Ishikawa (cell line): ENCODE measurements at regions not wholly inside any gene's neighbourhood (a gene's known extent, or its start where the extent isn't known, plus 50 kb on each side); places are given as distances from the start of the nearest gene placed in this dataset.

ENCODE experiments used
- CEBPB ChIP-seq: IDR thresholded peaks from 2 replicates; pipeline ENCODE4 v1.6.1; 2012
- CREB1 ChIP-seq: IDR thresholded peaks from 2 replicates; pipeline ENCODE4 v1.6.1; 2012; ENCODE audit warnings: low read depth
- EP300 ChIP-seq: IDR thresholded peaks from 2 replicates; pipeline ENCODE4 v1.6.1; 2012; ENCODE audit warnings: borderline replicate concordance
- MAX ChIP-seq: IDR thresholded peaks from 2 replicates; pipeline ENCODE4 v1.6.1; 2012
- NFIC ChIP-seq: IDR thresholded peaks from 2 replicates; pipeline ENCODE4 v1.6.1; 2012
- RAD21 ChIP-seq: IDR thresholded peaks from 2 replicates; pipeline ENCODE4 v1.6.1; 2012; ENCODE audit warnings: low read depth
- REST ChIP-seq: IDR thresholded peaks from 2 replicates; pipeline ENCODE4 v1.6.1; 2012; ENCODE audit warnings: low read depth, mild to moderate bottlenecking
- TAF1 ChIP-seq: IDR thresholded peaks from 2 replicates; pipeline ENCODE4 v1.6.1; 2012; ENCODE audit warnings: low read depth, mild to moderate bottlenecking
- TCF12 ChIP-seq: IDR thresholded peaks from 2 replicates; pipeline ENCODE4 v1.6.1; 2012; ENCODE audit warnings: low read depth
- USF1 ChIP-seq: IDR thresholded peaks from 2 replicates; pipeline ENCODE4 v1.6.1; 2012
- YY1 ChIP-seq: IDR thresholded peaks from 2 replicates; pipeline ENCODE4 v1.6.1; 2012; ENCODE audit warnings: low read depth

- TF ChIP-seq CREB1 (no peak), USF1 (no peak), RAD21 (no peak), TCF12 (no peak), TAF1 (no peak), REST (no peak), NFIC (no peak), MAX (no peak), YY1 (no peak), CEBPB (no peak), EP300 (no peak)
These were observed 143.5 kb upstream of the MMADHC start for GRCh38 chr2:149731079-149731478.
